Astrocyte of the cerebellum (primary cell): ENCODE measurements at regions not wholly inside any gene's neighbourhood (a gene's known extent, or its start where the extent isn't known, plus 50 kb on each side); places are given as distances from the start of the nearest gene placed in this dataset.

Experiments
- DNase-seq: peaks from one replicate; pipeline ENCODE4 v3.0.0-alpha.2; 2011; ENCODE audit warnings: low read depth
- H3K4me3 ChIP-seq: 2 replicates; pipeline ENCODE4 v1.5.1; 2011; ENCODE audit warnings: mild to moderate bottlenecking, low read depth, low read length, moderate library complexity
- in situ Hi-C: cut with HindIII; loops from 2 replicates; pipeline ENCODE4 v1.10.0; 2017; ENCODE audit warnings: low sequenced_read_pairs
- TF ChIP-seq, protein P1 (sequence below): IDR thresholded peaks from 2 replicates; pipeline ENCODE4 v1.5.1; 2012; ENCODE audit warnings: low read length, low read depth, moderate library complexity, mild to moderate bottlenecking; ENCODE audit errors: missing control alignments

DNA sequence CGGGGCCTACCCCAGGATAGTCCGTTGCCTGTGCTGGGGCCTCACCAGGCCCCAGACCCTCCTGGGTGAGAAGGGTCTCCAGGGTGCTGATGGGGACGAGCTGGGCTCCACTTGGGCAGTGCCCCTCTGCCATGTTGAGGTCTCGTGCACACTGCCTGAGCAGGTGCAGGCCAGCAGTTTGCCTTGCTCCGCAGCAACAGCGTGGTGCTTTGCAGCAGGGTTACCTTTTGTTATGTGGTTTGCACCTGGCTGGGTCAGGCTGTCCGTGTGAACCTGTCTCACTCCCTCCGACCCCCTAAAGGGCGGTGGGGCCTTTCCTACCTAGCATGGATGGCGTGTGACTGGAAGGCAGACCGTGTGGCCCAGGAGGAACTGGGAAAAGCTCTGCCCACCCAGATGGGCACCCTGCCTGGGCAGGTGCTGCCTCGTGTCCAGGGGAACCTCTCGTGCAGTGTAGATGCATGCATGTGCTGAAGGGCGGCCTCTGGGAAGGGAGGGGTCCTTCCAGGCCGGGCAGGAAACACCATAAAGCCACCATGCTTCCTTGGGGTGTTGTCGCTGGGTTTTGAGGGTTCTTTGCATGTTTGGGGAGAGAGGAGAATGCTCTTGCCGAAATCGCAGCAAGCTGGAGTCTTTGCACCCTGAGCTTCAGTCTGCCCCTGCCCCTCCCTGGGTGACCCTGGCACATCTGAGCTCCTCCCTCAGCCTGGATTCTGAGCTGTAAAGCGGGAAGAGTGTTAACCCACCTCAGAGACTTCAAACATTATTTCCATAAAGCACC lies 75.4 kb upstream of the PPARA start:
- TF ChIP-seq, protein P1, sequence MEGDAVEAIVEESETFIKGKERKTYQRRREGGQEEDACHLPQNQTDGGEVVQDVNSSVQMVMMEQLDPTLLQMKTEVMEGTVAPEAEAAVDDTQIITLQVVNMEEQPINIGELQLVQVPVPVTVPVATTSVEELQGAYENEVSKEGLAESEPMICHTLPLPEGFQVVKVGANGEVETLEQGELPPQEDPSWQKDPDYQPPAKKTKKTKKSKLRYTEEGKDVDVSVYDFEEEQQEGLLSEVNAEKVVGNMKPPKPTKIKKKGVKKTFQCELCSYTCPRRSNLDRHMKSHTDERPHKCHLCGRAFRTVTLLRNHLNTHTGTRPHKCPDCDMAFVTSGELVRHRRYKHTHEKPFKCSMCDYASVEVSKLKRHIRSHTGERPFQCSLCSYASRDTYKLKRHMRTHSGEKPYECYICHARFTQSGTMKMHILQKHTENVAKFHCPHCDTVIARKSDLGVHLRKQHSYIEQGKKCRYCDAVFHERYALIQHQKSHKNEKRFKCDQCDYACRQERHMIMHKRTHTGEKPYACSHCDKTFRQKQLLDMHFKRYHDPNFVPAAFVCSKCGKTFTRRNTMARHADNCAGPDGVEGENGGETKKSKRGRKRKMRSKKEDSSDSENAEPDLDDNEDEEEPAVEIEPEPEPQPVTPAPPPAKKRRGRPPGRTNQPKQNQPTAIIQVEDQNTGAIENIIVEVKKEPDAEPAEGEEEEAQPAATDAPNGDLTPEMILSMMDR, result no peak
- DNase-seq, result no peak
- H3K4me3 ChIP-seq, result peak overlapping the region; percentile 98
- in situ Hi-C loops, result loop anchor here (5.0 to 10.0 kb wide), 2 partner anchors 53 to 70 kb away; no protein-coding TSS in a partner anchor

DNA sequence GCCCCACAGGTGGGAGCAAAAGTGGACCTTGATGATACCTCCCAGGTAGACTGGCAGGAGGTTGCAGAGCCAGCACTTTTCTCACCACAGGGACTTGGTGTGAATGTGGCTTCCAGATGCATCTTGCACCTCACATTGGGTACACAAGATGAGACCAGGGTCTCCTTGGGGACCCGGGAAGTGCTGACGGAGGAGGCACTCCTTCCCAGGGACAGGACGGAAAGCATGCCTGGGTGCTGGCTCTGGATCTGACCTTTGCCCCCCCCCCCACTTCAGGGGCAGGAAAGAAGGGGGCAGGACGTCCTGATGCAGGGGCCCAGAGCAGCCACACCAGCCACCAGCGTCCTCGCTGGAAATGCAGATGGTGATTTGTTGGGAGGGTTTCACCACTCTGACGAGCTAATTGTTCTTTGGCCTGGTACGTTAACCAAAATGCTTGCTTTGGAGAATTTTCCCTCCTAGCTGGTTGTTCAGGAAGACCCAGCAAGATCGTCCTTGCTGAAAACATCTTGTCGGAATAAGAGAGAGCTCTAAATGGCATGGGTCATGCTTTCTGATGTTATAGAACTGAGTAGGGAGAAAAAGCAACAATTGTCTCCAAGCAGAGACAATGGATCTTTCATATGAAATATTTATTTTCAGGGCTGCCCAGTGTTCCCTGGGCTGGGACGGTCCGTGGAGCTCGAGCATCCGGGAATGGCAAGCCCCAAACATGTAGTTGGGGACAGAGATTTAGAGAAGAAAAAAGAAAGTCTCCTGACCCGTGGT lies 74.4 kb upstream of the PPARA start:
- H3K4me3 ChIP-seq, result peak overlapping the region; percentile 98
- TF ChIP-seq, protein P1, result no peak
- in situ Hi-C loops, result loop anchor here (5.0 to 10.0 kb wide), 2 partner anchors 54 to 71 kb away; no protein-coding TSS in a partner anchor
- no peak for DNase-seq

DNA sequence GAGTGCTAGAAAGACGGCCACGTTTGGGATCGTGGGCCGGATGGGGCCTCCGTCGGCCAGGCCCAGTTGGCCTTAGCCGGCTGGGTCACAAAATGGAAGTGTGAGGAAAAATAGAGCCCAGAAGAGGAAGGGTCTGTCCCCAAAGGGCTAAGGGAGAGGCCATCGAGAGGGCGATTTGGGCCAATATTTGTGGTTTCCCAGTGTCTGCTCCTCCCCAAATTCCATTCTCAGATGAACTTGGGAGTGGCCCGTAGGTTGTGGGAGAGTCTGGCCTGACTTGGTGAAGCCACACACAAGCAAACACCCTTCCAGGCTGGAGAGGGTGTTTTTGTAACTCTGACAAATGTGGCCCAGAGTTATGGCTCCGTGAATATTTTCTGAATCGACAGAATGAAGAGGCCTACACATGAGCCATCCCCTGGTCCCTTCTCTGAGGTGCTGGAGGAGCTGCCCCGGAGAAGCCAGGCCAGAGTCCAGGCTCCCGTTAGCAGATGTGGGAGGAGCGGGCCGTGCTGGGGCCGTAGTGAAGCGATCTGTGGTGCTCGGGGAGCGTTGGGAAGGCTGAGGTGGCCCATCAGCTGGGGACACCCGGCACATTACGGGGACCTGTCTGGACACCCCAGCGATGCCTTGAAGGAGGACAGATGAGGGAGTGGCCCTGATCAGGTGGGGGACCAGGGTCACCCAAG lies 73.5 kb upstream of the PPARA start:
- TF ChIP-seq, protein P1, result no peak
- no peak for DNase-seq
- in situ Hi-C loops, result loop anchor here (5.0 to 10.0 kb wide), 2 partner anchors 54 to 72 kb away; no protein-coding TSS in a partner anchor
- peak overlapping the region; percentile 98 for H3K4me3 ChIP-seq

DNA sequence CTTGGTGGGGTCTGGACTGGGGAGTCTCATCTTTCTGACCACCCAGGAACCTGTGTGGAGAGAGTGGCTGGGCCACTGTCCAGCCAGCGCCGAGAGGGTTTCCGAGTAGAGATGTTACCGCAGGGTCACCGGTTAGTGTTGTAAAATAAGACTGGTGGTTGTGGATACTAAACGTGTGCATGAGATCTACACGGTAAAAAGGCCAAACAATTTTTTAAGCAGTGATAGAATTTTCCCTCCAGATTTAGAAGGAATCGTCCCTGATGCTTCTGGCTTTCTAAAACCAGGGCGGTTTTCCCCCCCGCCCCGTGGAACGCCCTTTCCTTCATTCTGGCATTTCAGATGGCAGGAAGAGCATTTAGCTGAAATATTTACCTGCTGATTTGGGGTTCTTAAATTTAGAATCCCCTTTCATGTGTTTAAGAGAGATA lies 72.6 kb upstream of the PPARA start:
- in situ Hi-C loops, result loop anchor here (5.0 to 10.0 kb wide), 2 partner anchors 55 to 73 kb away; no protein-coding TSS in a partner anchor
- H3K4me3 ChIP-seq, result peak overlapping the region; percentile 98
- no peak for DNase-seq
- TF ChIP-seq, protein P1, result no peak

DNA sequence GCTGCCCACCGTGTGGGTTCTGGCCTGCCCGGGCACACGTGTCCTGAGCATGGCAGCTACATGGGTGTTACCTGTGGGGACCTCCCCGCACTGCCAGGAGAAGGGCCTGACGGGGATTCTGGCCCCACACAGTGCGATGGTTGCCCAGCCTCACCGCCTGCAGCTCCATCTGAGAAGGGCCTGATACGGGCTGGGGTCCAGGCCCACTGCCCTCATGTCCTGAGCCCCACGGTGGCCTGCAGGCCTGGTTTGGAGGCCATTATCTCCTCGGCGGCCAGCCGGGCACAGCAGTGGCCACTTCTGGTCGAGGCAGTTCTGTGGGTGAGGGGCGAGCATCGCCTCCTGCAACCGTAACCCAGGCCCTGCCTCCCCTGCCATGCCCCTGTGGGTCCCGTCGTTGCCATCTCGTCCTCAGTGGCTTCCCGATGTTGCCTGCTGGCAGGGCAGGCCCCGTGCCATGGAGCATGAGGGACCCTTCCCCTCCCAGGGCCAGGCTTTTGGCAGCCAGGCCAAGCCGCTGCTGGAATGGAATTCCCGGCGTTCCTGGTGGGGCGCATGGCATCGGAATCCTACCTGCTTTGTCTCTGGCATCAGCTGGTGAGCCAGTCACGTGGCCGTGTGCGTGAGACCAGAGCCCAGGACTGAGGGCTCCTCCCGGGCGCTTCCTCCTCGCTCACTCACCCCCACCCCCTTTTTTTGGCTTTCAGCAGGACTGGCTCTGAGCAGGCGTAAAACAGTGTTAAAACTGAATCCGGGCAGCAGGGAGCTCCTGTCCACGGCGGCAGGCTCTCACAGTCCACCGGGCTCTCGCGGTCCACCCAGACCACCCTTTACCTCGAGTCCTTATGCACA lies 71.9 kb upstream of the PPARA start:
- no peak for DNase-seq
- peak overlapping the region; percentile 98 for H3K4me3 ChIP-seq
- TF ChIP-seq, protein P1, result no peak
- in situ Hi-C loops, result loop anchor here (5.0 to 10.0 kb wide), 2 partner anchors 56 to 74 kb away; no protein-coding TSS in a partner anchor
